T-cell (primary cell): ENCODE measurements at regions not wholly inside any gene's neighbourhood (a gene's known extent, or its start where the extent isn't known, plus 50 kb on each side); places are given as distances from the start of the nearest gene placed in this dataset.

ENCODE experiments used
- ATAC-seq, 4 experiments: fragments of 200-7000 bp in 3 of 4; fragments of 150-1000 bp in 1 of 4; cut with Tn5 transposase; replicated peaks in 1 of 4; 1 replicate in 3 of 4; 2 replicates in 1 of 4; pipeline ENCODE4 v1.10.0; 2021; ENCODE audit warnings: moderate library complexity in 3 of 4, mild to moderate bottlenecking in 2 of 4, moderate number of reproducible peaks in 1 of 4
- CTCF ChIA-PET, 2 donors: fragments of 300-600 bp; sonication (Branson Sonifier 250); formaldehyde crosslinking; loops; one replicate each; lab custom pipeline; 2022; ENCODE audit warnings: antibody characterized with exemption in 2 of 2; lab: Charles Lee
- POLR2A ChIA-PET, 2 donors: fragments of 300-600 bp; sonication (Branson Sonifier 250); formaldehyde crosslinking; loops; one replicate each; lab custom pipeline; 2022; ENCODE audit warnings: antibody characterized with exemption in 2 of 2; lab: Charles Lee
- DNase-seq, 35 experiments: peaks; one replicate each; pipeline versions ENCODE4 v3.0.0 to v3.0.0-alpha.2; 2013 to 2023
- H3K27ac ChIP-seq: one replicate; pipeline ENCODE4 v1.5.1; 2013; ENCODE audit warnings: low read length
- H3K27me3 ChIP-seq, 2 experiments: replicated peaks in 1 of 2; 1 replicate in 1 of 2; 2 replicates in 1 of 2; pipeline versions ENCODE4 v1.6.1 to v1.7.0; 2013; ENCODE audit warnings: low read length in 1 of 2, mixed read lengths in 1 of 2; ENCODE audit not compliant: control insufficient read depth in 2 of 2, insufficient read depth in 2 of 2; ENCODE audit errors: extremely low read depth in 1 of 2
- H3K36me3 ChIP-seq, 2 donors: 1 replicate in 1 of 2; 2 replicates in 1 of 2; pipeline versions ENCODE4 v1.6.1 to v1.7.0; 2013; ENCODE audit warnings: low read length in 1 of 2; ENCODE audit not compliant: control insufficient read depth in 2 of 2, insufficient read depth in 1 of 2; ENCODE audit errors: extremely low read depth in 1 of 2
- H3K4me1 ChIP-seq, 2 experiments: 1 replicate in 1 of 2; 2 replicates in 1 of 2; pipeline versions ENCODE4 v1.6.1 to v1.7.0; 2013; ENCODE audit warnings: low read length in 2 of 2, mixed read lengths in 1 of 2; ENCODE audit not compliant: insufficient read depth in 2 of 2, control insufficient read depth in 1 of 2; ENCODE audit errors: extremely low read depth in 1 of 2
- H3K4me3 ChIP-seq, 2 donors: 1 replicate in 1 of 2; 2 replicates in 1 of 2; pipeline versions ENCODE4 v1.5.1 to v1.7.0; 2013; ENCODE audit warnings: mild to moderate bottlenecking in 2 of 2, low read length in 1 of 2, moderate library complexity in 1 of 2; ENCODE audit not compliant: control insufficient read depth in 1 of 2; ENCODE audit errors: extremely low read depth in 1 of 2
- H3K9me3 ChIP-seq: 2 replicates; pipeline ENCODE4 v1.7.0; 2013
- H3K27ac Mint-ChIP-seq, 2 donors: one replicate each; pipeline ENCODE4 v1.8.0; 2020 to 2021; ENCODE audit warnings: mild to moderate bottlenecking in 2 of 2, mixed read lengths in 2 of 2
- H3K27me3 Mint-ChIP-seq, 2 donors: one replicate each; pipeline ENCODE4 v1.8.0; 2021 to 2022; ENCODE audit warnings: mixed read lengths in 2 of 2
- H3K36me3 Mint-ChIP-seq: one replicate; pipeline ENCODE4 v1.8.0; 2021; ENCODE audit warnings: mixed read lengths
- H3K4me1 Mint-ChIP-seq, 3 donors: one replicate each; pipeline ENCODE4 v1.8.0; 2020 to 2022; ENCODE audit warnings: mixed read lengths in 3 of 3, mild to moderate bottlenecking in 1 of 3
- H3K4me3 Mint-ChIP-seq, 3 donors: one replicate each; pipeline ENCODE4 v1.8.0; 2020 to 2022; ENCODE audit warnings: mild to moderate bottlenecking in 3 of 3, mixed read lengths in 3 of 3, moderate library complexity in 3 of 3
- H3K9me3 Mint-ChIP-seq, 3 donors: one replicate each; pipeline ENCODE4 v1.8.0; 2020 to 2022; ENCODE audit warnings: mixed read lengths in 3 of 3
- WGBS: methylation state at CpG from one replicate; pipeline ENCODE4 v1.1.5; 2013; ENCODE audit warnings: missing lambda C conversion rate; ENCODE audit not compliant: insufficient coverage; 5-methylcytosine and 5-hydroxymethylcytosine counted together

- Histone ChIP-seq H3K4me1 (no peaks in the 10 kb centered on the region), H3K27ac (no peak overlapping the region), H3K4me3 (no peak overlapping the region), H3K36me3 (no peaks in the 10 kb centered on the region), H3K27me3 (no peaks in the 10 kb centered on the region), H3K9me3 (no peaks in the 10 kb centered on the region)
- ChIA-PET POLR2A (no interaction called here), CTCF (no interaction called here)
- H3K4me3 Mint-ChIP-seq: no peak overlapping the region
- H3K27me3 Mint-ChIP-seq: no peaks in the 10 kb centered on the region
- DNase-seq (no peak), ATAC-seq (no peak)
- H3K36me3 Mint-ChIP-seq: no peaks in the 10 kb centered on the region
- peaks cover 0 to 15% (median 8%) of the 10 kb centered on the region in 3 donors for H3K9me3 Mint-ChIP-seq
- whole genome bisulfite sequencing: no CpG with 5 or more reads among the region's 1 CpG
- H3K27ac Mint-ChIP-seq: no peak overlapping the region
- H3K4me1 Mint-ChIP-seq: no peaks in the 10 kb centered on the region
Observed at GRCh38 chr4:14254926-14255325, 627.4 kb upstream of the BOD1L1 start.

DNA sequence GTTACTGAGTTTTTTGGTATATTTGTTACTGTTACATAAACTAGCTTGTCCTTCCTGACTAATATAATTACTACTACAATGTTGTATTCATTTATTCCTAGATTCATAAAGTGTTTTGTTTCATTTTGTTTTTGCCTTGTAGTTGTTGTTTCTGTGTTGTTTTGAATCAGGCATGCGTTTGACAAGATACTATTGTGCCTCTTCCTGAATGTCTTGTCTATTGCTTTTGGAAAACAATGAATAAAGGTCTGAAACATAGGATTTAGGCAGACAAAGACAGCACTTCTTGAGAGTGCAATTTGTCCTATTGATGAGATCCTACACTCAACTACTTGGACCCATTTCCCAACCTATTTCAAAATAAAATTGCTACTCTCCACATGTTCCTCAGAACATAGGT, 630.4 kb upstream of the BOD1L1 start:
- WGBS: no CpG with 5 or more reads among the region's 1 CpG
- Histone ChIP-seq H3K27ac (no peak overlapping the region), H3K4me1 (no peaks in the 10 kb centered on the region), H3K9me3 (no peaks in the 10 kb centered on the region), H3K4me3 (no peak overlapping the region), H3K27me3 (no peaks in the 10 kb centered on the region), H3K36me3 (no peaks in the 10 kb centered on the region)
- H3K27ac Mint-ChIP-seq: no peak overlapping the region
- DNase-seq (no peak), ATAC-seq (no peak)
- peaks cover 0 to 3% (median 2%) of the 10 kb centered on the region in 3 donors for H3K9me3 Mint-ChIP-seq
- no peak overlapping the region for H3K4me3 Mint-ChIP-seq
- H3K27me3 Mint-ChIP-seq: no peaks in the 10 kb centered on the region
- no peaks in the 10 kb centered on the region for H3K4me1 Mint-ChIP-seq
- POLR2A ChIA-PET: no interaction called here
- CTCF ChIA-PET: no interaction called here
- no peaks in the 10 kb centered on the region for H3K36me3 Mint-ChIP-seq

GRCh38 chr4:14259936-14260335, 632.4 kb upstream of the BOD1L1 start:
- Histone ChIP-seq H3K36me3 (no peaks in the 10 kb centered on the region), H3K27me3 (no peaks in the 10 kb centered on the region), H3K9me3 (no peaks in the 10 kb centered on the region), H3K27ac (no peak overlapping the region), H3K4me3 (no peak overlapping the region), H3K4me1 (no peaks in the 10 kb centered on the region)
- H3K36me3 Mint-ChIP-seq: no peaks in the 10 kb centered on the region
- H3K4me3 Mint-ChIP-seq: no peak overlapping the region
- ATAC-seq (no peak), DNase-seq (no peak)
- POLR2A ChIA-PET: no interaction called here
- no peaks in the 10 kb centered on the region for H3K27me3 Mint-ChIP-seq
- 100% methylated on average over 1 of the region's 4 CpGs for WGBS
- CTCF ChIA-PET: interaction anchor here in 1 of 2 donors (1.1 kb wide), 1 partner anchor 9 kb away, joined by 3 read pairs; no protein-coding TSS in a partner anchor
- H3K4me1 Mint-ChIP-seq: no peaks in the 10 kb centered on the region
- no peak overlapping the region for H3K27ac Mint-ChIP-seq
- no peaks in the 10 kb centered on the region for H3K9me3 Mint-ChIP-seq

DNA sequence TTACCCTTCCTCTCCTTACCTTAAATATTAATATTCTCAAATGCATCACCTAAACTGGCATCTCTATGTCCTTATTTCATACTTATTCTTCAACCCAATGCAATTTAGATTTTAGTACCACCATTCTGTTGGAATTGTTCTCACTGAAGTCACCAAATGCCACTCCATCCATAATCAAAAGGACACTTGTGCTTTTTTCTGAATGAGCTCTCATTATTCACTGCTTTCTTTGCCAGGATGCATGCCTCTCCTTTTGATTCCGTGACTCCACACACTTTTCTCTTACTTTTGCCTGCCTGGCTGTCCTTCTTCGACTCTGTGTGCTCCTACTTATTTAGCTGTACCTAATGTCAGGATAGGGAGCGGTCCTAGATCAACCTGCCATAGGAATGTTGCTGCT, 633.1 kb upstream of the BOD1L1 start:
- WGBS: 60% methylated on average over 1 of the region's 3 CpGs
- ATAC-seq: no peak
- CTCF ChIA-PET: interaction anchor here in 1 of 2 donors (1.1 kb wide), 1 partner anchor 9 kb away, joined by 3 read pairs; no protein-coding TSS in a partner anchor

GRCh38 chr4:14262221-14262620, 634.7 kb upstream of the BOD1L1 start:
- H3K9me3 Mint-ChIP-seq: no peaks in the 10 kb centered on the region
- no peaks in the 10 kb centered on the region for H3K36me3 ChIP-seq
- H3K4me3 Mint-ChIP-seq: no peak overlapping the region
- CTCF ChIA-PET: no interaction called here
- no peak for DNase-seq
- no peaks in the 10 kb centered on the region for H3K27me3 ChIP-seq
- no peak overlapping the region for H3K4me3 ChIP-seq
- no peak overlapping the region for H3K27ac ChIP-seq
- H3K9me3 ChIP-seq: no peaks in the 10 kb centered on the region
- no peak overlapping the region for H3K27ac Mint-ChIP-seq
- no peak for ATAC-seq
- H3K36me3 Mint-ChIP-seq: no peaks in the 10 kb centered on the region
- H3K27me3 Mint-ChIP-seq: no peaks in the 10 kb centered on the region
- H3K4me1 ChIP-seq: no peaks in the 10 kb centered on the region
- no peaks in the 10 kb centered on the region for H3K4me1 Mint-ChIP-seq
- 60% methylated on average over 1 of the region's 4 CpGs for WGBS
- POLR2A ChIA-PET: no interaction called here

More for the DNA sequence above, 633.1 kb upstream of the BOD1L1 start:
- Histone ChIP-seq H3K4me1 (no peaks in the 10 kb centered on the region), H3K27ac (no peak overlapping the region), H3K36me3 (no peaks in the 10 kb centered on the region), H3K9me3 (no peaks in the 10 kb centered on the region), H3K4me3 (no peak overlapping the region), H3K27me3 (no peaks in the 10 kb centered on the region)
- Mint-ChIP-seq H3K27me3 (no peaks in the 10 kb centered on the region), H3K4me1 (no peaks in the 10 kb centered on the region), H3K9me3 (no peaks in the 10 kb centered on the region), H3K36me3 (no peaks in the 10 kb centered on the region), H3K27ac (no peak overlapping the region), H3K4me3 (no peak overlapping the region)
- DNase-seq: no peak
- POLR2A ChIA-PET: interaction anchor here in 1 of 2 donors (0.7 kb wide), 1 partner anchor 1010 kb away, joined by 8 read pairs; no protein-coding TSS in a partner anchor

DNA sequence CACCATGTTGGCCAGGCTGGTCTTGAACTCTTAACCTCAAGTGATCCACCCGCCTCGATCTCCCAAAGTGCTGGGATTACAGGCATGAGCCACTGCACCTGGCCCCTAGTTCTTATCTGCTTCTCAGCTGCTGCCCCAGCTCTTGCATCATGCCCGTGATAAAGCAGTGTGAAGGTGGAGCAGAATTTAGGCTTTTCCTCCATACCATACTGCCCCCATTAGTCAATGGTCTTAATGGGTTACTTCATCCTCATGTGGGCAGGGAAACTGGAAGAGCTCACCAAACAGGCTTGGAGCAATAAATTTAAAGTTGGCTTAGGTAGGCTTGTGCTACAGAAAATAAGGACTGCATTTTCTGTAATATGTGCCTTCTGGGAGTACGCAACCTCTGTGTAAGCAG, 636.9 kb upstream of the BOD1L1 start:
- Histone ChIP-seq H3K4me3 (no peak overlapping the region), H3K4me1 (no peaks in the 10 kb centered on the region), H3K27ac (no peak overlapping the region), H3K9me3 (no peaks in the 10 kb centered on the region), H3K27me3 (no peaks in the 10 kb centered on the region), H3K36me3 (no peaks in the 10 kb centered on the region)
- CTCF ChIA-PET: no interaction called here
- Mint-ChIP-seq H3K9me3 (no peaks in the 10 kb centered on the region), H3K4me3 (no peak overlapping the region), H3K27ac (no peak overlapping the region), H3K36me3 (no peaks in the 10 kb centered on the region), H3K4me1 (no peaks in the 10 kb centered on the region), H3K27me3 (peaks cover 0 to 2% of the 10 kb centered on the region in 2 donors)
- no peak for DNase-seq
- POLR2A ChIA-PET: no interaction called here
- WGBS: 95% methylated on average over 2 of the region's 4 CpGs
- no peak for ATAC-seq

- Histone ChIP-seq H3K36me3 (no peaks in the 10 kb centered on the region), H3K4me1 (peaks cover 0 to 3% of the 10 kb centered on the region in 2 experiments), H3K27me3 (no peaks in the 10 kb centered on the region), H3K9me3 (no peaks in the 10 kb centered on the region), H3K4me3 (no peak overlapping the region), H3K27ac (no peak overlapping the region)
- no peak for ATAC-seq
- POLR2A ChIA-PET: no interaction called here
- Mint-ChIP-seq H3K36me3 (no peaks in the 10 kb centered on the region), H3K27ac (no peak overlapping the region), H3K4me1 (peaks cover 0 to 4% (median 2%) of the 10 kb centered on the region in 3 donors), H3K4me3 (no peak overlapping the region), H3K27me3 (peaks cover 0 to 2% of the 10 kb centered on the region in 2 donors), H3K9me3 (no peaks in the 10 kb centered on the region)
- CTCF ChIA-PET: no interaction called here
- no CpG with 5 or more reads among the region's 5 CpGs for WGBS
- no peak for DNase-seq
Observed at GRCh38 chr4:14265651-14266050, 638.1 kb upstream of the BOD1L1 start.
